NCI-H1105 (cell line): ENCODE measurements at regions not wholly inside any gene's neighbourhood (a gene's known extent, or its start where the extent isn't known, plus 50 kb on each side); places are given as distances from the start of the nearest gene placed in this dataset.
"Not testable (repeated sequence)": the region's sequence is repeated elsewhere in the genome, so short reads cannot be mapped to it uniquely, and the experiment has no call there.

Source experiments
- DNase-seq: peaks from one replicate; lab custom pipeline; 2025; lab: John Stamatoyannopoulos, UW

DNA sequence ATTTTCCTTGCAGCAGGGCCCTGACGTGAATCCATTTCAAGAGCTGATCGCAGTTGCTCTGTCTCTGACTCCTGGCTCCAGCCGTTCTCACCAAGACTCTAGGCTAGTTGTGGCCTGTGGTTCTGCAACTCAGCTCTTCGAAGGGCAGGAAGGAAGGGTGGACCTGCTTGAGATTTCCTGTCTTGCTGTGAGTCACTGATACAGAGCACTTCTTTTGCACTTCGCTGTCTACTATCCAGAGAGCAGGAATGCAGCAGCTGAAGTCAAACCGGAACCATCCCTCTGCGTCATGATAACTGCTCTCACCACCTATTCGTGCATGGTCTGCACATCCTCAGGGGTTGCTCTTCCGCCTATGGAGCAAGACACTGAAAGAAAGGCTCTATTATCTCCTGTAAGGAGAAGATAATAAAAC lies 59.7 kb downstream of the RAP2B start:
- DNase-seq = no peak

GRCh38 chr3:153226877-153227276 lies 64.9 kb downstream of the RAP2B start:
- not testable (repeated sequence) for DNase-seq

DNA sequence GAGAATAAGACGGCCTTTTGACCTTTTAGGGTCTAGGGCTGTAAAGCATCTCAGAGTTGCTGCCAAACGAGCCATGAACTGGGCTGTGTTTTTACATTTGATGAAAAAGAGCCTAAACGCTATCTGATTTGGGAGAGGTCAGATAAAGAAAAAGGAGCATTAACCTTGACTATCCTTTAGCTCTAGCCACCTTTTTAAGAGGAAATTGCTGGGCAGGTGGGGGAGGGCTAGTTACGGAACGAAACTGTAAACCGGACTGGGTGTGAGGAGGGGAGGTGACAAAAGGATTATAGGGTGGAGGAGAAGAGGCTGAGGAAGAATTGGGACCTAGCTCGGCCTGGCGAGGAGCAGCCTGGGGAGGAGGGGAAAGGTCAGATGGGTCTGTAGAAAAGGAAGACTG lies 68.4 kb downstream of the RAP2B start:
- not testable (repeated sequence) for DNase-seq

DNA sequence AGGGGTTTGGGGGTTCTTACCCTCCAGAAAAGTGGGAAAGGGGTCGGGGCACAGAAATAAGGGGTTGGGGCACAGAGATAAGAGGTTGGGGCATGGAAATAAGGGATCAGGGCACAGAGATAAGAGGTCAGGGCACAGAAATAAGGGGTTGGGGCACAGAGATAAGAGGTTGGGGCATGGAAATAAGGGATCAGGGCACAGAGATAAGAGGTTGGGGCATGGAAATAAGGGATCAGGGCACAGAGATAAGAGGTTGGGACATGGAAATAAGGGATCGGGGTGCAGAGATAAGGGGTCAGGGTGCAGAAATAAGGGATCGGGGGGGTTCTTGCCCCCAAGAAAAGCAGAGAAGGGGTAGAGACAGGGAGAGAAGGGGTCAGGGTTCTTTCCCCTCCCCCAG lies 69.2 kb downstream of the RAP2B start:
- DNase-seq = not testable (repeated sequence)

GRCh38 chr3:153232050-153232752 lies 70.2 kb downstream of the RAP2B start:
- not testable (repeated sequence) for DNase-seq

- DNase-seq = no peak
Measured at GRCh38 chr3:153232851-153233271, 70.8 kb downstream of the RAP2B start.

DNA sequence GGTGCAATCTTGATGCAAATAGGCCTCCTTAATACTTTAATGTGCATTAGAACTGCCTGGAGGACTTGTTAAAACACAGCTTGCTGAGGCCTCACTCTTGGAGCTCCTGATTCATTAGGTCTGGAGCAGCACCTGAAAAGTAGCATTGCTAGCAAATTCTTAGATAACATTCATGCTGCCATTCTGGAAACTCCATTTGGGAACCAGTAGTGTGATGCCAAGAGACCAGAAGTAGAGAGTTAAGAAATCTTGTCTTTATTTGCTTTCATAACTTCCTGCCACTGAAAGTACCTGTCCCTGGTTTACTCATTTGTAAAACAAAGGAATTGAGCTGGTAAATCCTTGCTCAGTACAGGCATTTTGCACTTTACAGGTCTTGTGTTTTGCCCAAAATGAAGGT lies 72.0 kb downstream of the RAP2B start:
- no peak for DNase-seq

- no peak for DNase-seq
Measured at GRCh38 chr3:153242896-153243295, 80.9 kb downstream of the RAP2B start.

DNA sequence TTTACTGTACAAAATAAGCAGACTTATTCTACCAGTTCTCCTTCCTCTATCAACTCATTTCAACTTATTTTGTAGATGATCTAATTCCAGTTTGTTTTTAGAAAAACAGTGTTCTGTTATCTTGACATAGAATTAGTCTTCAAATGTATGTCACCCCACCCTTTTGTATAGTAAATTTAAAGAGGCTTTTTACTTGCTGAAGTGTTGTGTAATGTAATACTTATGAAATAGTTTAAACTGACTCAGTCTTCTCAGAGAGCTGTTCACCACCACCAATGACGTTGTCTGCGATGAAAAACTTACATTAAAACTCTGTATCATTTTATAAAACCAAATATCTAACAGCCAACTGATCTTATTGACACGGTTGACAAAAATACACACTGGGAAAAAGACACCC lies 82.9 kb downstream of the RAP2B start:
- no peak for DNase-seq

DNA sequence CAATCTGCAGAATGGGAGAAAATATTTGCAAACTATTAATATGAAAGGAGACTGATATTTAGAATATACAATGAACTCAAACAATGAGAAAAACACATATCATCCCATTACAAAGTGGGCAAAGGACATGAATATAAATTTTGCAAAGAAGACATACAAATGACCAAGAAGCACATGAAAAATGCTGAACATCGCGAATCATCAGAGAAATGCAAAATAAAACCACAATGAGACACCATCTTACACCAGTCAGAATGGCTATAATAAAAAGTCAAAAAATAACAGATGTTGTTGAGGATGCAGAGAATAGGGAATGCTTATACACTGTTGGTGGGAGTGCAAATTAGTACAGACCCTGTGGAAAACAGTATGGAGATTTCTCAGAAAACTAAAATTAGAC lies 83.6 kb downstream of the RAP2B start:
- DNase-seq = no peak

DNA sequence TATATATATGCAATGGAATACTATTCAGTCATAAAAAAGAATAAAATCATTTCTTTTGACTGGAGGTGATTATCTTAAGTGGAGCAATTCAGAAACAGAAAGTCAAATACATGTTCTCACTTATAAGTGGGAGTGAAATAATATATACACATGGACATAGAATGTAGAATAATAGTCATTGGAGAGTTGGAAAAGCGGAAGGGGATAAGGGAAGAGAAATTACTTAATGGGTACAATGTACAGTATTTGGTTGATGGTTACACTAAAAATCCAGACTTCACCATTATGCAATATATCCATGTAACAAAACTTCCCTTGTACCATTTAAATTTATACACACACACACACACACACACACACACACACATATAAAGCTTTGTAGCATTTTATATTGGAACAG lies 84.3 kb downstream of the RAP2B start:
- DNase-seq = no peak

GRCh38 chr3:153246806-153247205 lies 84.8 kb downstream of the RAP2B start:
- no peak for DNase-seq

- DNase-seq = no peak
Measured at GRCh38 chr3:153247331-153248330, 85.6 kb downstream of the RAP2B start.

- not testable (repeated sequence) for DNase-seq
Measured at GRCh38 chr3:153248835-153249234, 86.8 kb downstream of the RAP2B start.

GRCh38 chr3:153249906-153250305 lies 87.9 kb downstream of the RAP2B start:
- DNase-seq = no peak

DNA sequence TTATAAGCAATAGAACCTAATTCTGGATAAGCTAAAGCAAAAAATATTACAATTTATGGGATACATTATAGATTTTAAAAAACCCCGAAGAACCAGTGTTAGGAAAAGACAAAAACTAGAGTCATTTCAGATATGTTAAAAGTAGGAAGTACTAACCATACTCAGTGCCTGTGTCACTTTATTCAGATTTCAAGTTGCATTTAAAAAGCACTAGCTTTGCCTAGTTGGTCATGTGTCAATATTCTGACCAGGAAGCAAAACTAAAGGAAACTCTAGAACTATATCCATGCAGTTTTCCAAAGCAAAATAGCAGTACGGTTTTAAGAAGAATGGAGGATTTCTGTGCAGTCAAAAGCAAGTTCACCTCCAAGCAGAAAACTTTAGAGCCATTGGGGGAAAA lies 88.4 kb downstream of the RAP2B start:
- DNase-seq = no peak

- DNase-seq = no peak
Measured at GRCh38 chr3:153252963-153253362, 90.9 kb downstream of the RAP2B start.

DNA sequence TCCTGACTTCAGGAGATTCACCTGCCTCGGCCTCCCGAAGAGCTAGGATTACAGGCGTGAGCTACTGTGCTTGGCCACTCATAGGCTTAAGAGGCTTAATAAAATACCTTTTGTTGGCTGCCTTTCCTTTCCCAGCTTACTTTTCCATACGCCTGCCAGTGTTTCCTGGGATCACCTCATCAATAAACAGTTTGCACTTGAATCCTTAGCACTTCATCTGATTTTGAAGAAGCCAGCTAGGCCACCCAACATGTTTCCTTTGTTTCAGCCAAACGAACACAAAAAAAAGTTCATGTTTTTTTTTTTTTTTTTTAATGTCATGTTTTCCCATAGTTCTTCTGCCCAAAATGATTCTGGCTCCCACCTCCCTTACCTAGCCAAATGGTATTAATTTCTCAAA lies 92.3 kb downstream of the RAP2B start:
- no peak for DNase-seq

DNA sequence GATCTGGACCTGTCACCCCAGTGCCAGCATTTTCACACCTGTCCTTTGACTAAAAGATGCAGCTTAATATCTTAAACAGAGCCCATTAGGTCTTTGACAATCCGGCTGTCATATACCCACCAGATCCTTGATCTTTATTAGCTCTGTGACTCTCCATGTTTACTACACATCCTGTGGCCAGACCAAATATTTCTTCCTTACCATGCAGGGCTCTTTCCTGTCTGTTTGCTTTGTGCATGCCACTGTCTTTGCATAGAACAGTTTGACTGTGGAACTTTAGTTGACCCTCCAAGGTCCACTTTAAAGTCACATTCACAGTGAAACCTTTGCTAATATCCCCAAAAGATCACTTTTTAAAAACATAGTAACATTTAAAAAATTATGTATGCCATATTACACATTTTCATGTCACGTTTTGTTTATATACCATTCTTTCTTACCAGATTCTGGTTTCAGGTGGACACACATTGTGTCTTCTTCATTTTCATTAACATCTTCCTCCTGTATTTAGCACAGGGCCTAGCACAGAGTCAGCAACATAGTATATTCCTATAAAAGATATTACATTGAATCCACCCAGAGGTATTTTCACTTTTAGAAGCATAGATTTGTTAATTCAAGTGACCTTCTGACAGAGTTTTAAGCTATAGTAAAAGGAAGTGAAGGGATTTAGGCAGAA lies 95.8 kb downstream of the RAP2B start:
- DNase-seq = no peak

- no peak for DNase-seq
Measured at GRCh38 chr3:153259956-153260355, 97.9 kb downstream of the RAP2B start.

GRCh38 chr3:153260681-153261080 lies 98.7 kb downstream of the RAP2B start:
- DNase-seq = no peak

- DNase-seq = no peak
Measured at GRCh38 chr3:153266619-153267018, 104.6 kb downstream of the RAP2B start.
